ENCODE measurements at regions not wholly inside any gene's neighbourhood (a gene's known extent, or its start where the extent isn't known, plus 50 kb on each side); places are given as distances from the start of the nearest gene placed in this dataset.

GRCh38 chr15:62462268-62462667, 297.2 kb upstream of the C2CD4B start:
- Histone ChIP-seq H3K4me3 (ENCODE audit: low read depth in 1 of 2, low read length in 2 of 2) (no peak overlapping the region), H3K27ac (ENCODE audit: low read depth, low read length) (no peak overlapping the region), H3K9me3 (ENCODE audit: low read length) (no peaks in the 10 kb centered on the region), H3K27me3 (ENCODE audit: control insufficient read depth in 1 of 2, insufficient read depth in 2 of 2, low read length in 2 of 2) (no peaks in the 10 kb centered on the region), H3K36me3 (ENCODE audit: insufficient read depth, low read length) (no peaks in the 10 kb centered on the region), H3K4me1 (ENCODE audit: insufficient read depth, low read length) (peaks cover 2% of the 10 kb centered on the region), H3K9ac (ENCODE audit: low read length) (no peak overlapping the region)

- Histone ChIP-seq H3K4me3 (ENCODE audit: low read depth in 1 of 2, low read length in 2 of 2) (no peak overlapping the region), H3K4me1 (ENCODE audit: insufficient read depth, low read length) (no peaks in the 10 kb centered on the region), H3K36me3 (ENCODE audit: insufficient read depth, low read length) (no peaks in the 10 kb centered on the region), H3K27ac (ENCODE audit: low read depth, low read length) (no peak overlapping the region), H3K9ac (ENCODE audit: low read length) (no peak overlapping the region), H3K27me3 (ENCODE audit: control insufficient read depth in 1 of 2, insufficient read depth in 2 of 2, low read length in 2 of 2) (no peaks in the 10 kb centered on the region), H3K9me3 (ENCODE audit: low read length) (no peaks in the 10 kb centered on the region)
Observed at GRCh38 chr15:62462721-62463120, 297.6 kb upstream of the C2CD4B start.

DNA sequence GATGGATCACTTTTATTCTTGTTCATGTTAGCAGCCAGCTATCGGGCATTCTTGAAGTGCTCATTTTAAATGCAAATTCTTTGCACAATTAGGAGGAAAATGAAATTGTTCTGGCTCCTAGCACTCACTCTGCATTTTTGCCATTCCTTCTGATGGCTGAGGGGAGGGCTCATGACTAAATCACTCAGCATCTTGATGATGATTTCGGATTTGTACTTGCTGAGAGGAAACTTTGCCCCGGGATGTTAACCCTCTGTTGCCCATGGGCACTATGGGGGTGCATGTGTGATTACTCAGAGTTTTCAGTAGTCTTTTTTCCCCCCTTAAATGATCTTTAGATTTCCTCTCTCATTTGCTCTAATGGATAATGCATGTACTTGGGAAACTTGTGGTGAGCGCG, 299.6 kb upstream of the C2CD4B start:
- H3K4me1 ChIP-seq (ENCODE audit: insufficient read depth, low read length), result peaks cover 11% of the 10 kb centered on the region
- no peaks in the 10 kb centered on the region for H3K9me3 ChIP-seq (ENCODE audit: low read length)
- no peak overlapping the region for H3K27ac ChIP-seq (ENCODE audit: low read depth, low read length)
- H3K36me3 ChIP-seq (ENCODE audit: insufficient read depth, low read length), result no peaks in the 10 kb centered on the region
- H3K9ac ChIP-seq (ENCODE audit: low read length), result no peak overlapping the region
- no peaks in the 10 kb centered on the region for H3K27me3 ChIP-seq (ENCODE audit: control insufficient read depth in 1 of 2, insufficient read depth in 2 of 2, low read length in 2 of 2)
- H3K4me3 ChIP-seq (ENCODE audit: low read depth in 1 of 2, low read length in 2 of 2), result no peak overlapping the region

DNA sequence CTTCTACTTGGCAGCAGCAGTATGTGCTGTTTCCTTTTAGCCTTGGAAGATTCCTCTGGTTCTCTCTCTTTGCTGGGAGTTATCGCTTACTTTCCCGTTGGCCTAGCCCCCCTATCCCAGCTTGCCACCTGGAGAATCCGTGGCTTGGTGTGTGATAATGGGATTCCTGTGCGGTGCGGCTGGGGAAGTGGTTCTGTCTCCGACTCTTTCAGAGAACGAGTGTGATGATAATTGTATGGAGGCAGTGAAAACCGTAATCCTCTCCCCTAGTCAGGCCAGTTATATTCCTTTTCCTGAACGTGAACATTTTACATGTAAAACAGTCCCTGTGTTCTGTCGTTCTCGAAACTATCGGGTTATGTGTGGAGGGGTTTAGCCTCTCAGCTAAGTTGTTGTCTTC, 300.1 kb upstream of the C2CD4B start:
- H3K27me3 ChIP-seq (ENCODE audit: control insufficient read depth in 1 of 2, insufficient read depth in 2 of 2, low read length in 2 of 2), result no peaks in the 10 kb centered on the region
- no peaks in the 10 kb centered on the region for H3K9me3 ChIP-seq (ENCODE audit: low read length)
- H3K4me3 ChIP-seq (ENCODE audit: low read depth in 1 of 2, low read length in 2 of 2), result no peak overlapping the region
- no peak overlapping the region for H3K27ac ChIP-seq (ENCODE audit: low read depth, low read length)
- H3K4me1 ChIP-seq (ENCODE audit: insufficient read depth, low read length), result peaks cover 15% of the 10 kb centered on the region
- H3K36me3 ChIP-seq (ENCODE audit: insufficient read depth, low read length), result no peaks in the 10 kb centered on the region
- no peak overlapping the region for H3K9ac ChIP-seq (ENCODE audit: low read length)

DNA sequence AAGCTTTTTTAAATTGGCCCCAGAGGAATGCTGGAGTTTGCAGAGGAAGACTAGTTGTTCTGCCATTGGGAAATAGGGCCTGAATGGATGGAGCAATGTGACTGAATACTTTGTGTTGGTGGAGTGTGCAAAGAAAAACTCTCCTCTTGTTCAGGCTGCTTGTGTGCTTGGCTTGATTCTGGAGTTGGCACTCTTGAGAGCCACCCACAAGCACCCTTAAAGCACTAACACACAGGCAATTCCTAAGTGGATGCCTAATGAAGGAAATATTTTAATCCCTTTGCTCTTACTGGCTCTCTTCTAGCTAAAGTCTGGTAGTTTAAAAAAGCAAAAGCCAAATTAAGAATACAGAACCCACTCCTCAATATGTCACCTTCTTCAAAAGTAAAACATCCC, 304.4 kb upstream of the C2CD4B start:
- H3K36me3 ChIP-seq (ENCODE audit: insufficient read depth, low read length), result no peaks in the 10 kb centered on the region
- no peaks in the 10 kb centered on the region for H3K27me3 ChIP-seq (ENCODE audit: control insufficient read depth in 1 of 2, insufficient read depth in 2 of 2, low read length in 2 of 2)
- no peak overlapping the region for H3K27ac ChIP-seq (ENCODE audit: low read depth, low read length)
- no peak overlapping the region for H3K4me3 ChIP-seq (ENCODE audit: low read depth in 1 of 2, low read length in 2 of 2)
- peaks cover 28% of the 10 kb centered on the region for H3K4me1 ChIP-seq (ENCODE audit: insufficient read depth, low read length)
- no peak overlapping the region for H3K9ac ChIP-seq (ENCODE audit: low read length)
- H3K9me3 ChIP-seq (ENCODE audit: low read length), result no peaks in the 10 kb centered on the region

DNA sequence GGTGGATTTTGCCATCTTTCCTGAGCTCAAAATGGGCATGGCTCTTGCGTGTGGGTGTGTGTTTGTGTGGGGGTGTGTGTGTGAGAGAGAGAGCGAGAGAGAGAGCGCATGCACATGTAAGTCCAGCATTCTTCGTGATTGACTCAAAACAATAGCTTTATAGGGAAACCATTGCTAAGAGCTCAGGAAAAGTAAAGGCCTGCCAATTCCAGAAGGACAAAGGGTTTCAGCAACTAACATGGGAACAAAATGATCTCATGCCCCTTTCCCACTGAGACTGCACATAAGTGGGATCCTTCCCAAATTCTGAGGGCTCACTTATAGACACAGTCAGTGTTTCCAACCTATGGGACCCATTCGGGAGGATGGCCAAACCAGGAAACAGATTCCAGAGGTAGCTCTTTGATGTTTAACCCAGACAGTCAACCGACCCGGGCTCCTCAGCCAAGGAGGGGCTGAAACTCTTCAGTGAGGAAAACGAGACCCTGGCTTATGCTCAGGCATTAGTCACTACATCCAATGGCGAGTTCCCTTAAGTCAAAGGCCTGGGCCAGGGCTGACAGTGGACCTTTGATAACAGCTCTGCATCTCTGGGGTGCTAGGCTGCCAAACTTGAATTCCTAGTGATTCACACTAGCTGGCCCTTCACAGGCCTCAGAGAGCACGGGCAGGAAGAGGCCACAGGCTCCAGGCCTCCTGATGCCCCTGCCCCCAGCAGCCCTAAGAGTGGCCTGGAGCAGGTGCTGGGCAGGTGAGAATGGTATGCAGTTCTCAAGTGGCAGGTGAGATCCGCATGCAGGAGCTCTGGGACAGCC, 305.0 kb upstream of the C2CD4B start:
- no peaks in the 10 kb centered on the region for H3K27me3 ChIP-seq (ENCODE audit: control insufficient read depth in 1 of 2, insufficient read depth in 2 of 2, low read length in 2 of 2)
- no peaks in the 10 kb centered on the region for H3K36me3 ChIP-seq (ENCODE audit: insufficient read depth, low read length)
- no peak overlapping the region for H3K9ac ChIP-seq (ENCODE audit: low read length)
- H3K27ac ChIP-seq (ENCODE audit: low read depth, low read length), result no peak overlapping the region
- H3K4me3 ChIP-seq (ENCODE audit: low read depth in 1 of 2, low read length in 2 of 2), result no peak overlapping the region
- H3K9me3 ChIP-seq (ENCODE audit: low read length), result no peaks in the 10 kb centered on the region
- peaks cover 34% of the 10 kb centered on the region for H3K4me1 ChIP-seq (ENCODE audit: insufficient read depth, low read length)

- no peak overlapping the region for H3K27ac ChIP-seq (ENCODE audit: low read depth, low read length)
Observed at GRCh38 chr15:62472616-62473299, 307.7 kb upstream of the C2CD4B start.

GRCh38 chr15:62474021-62474770, 309.1 kb upstream of the C2CD4B start:
- Histone ChIP-seq H3K4me3 (ENCODE audit: low read depth in 1 of 2, low read length in 2 of 2) (no peak overlapping the region), H3K9me3 (ENCODE audit: low read length) (no peaks in the 10 kb centered on the region), H3K4me1 (ENCODE audit: insufficient read depth, low read length) (peaks cover 54% of the 10 kb centered on the region), H3K27me3 (ENCODE audit: control insufficient read depth in 1 of 2, insufficient read depth in 2 of 2, low read length in 2 of 2) (no peaks in the 10 kb centered on the region), H3K27ac (ENCODE audit: low read depth, low read length) (no peak overlapping the region), H3K9ac (ENCODE audit: low read length) (no peak overlapping the region), H3K36me3 (ENCODE audit: insufficient read depth, low read length) (no peaks in the 10 kb centered on the region)

More at GRCh38 chr15:62472616-62473299, 307.7 kb upstream of the C2CD4B start:
- Histone ChIP-seq H3K27me3 (ENCODE audit: control insufficient read depth in 1 of 2, insufficient read depth in 2 of 2, low read length in 2 of 2) (no peaks in the 10 kb centered on the region), H3K36me3 (ENCODE audit: insufficient read depth, low read length) (no peaks in the 10 kb centered on the region), H3K4me1 (ENCODE audit: insufficient read depth, low read length) (peaks cover 59% of the 10 kb centered on the region), H3K4me3 (ENCODE audit: low read depth in 1 of 2, low read length in 2 of 2) (no peak overlapping the region), H3K9me3 (ENCODE audit: low read length) (no peaks in the 10 kb centered on the region), H3K9ac (ENCODE audit: low read length) (no peak overlapping the region)

GRCh38 chr15:62474771-62475124, 309.7 kb upstream of the C2CD4B start:
- H3K9me3 ChIP-seq (ENCODE audit: low read length), result no peaks in the 10 kb centered on the region
- no peak overlapping the region for H3K27ac ChIP-seq (ENCODE audit: low read depth, low read length)
- peaks cover 48% of the 10 kb centered on the region for H3K4me1 ChIP-seq (ENCODE audit: insufficient read depth, low read length)
- H3K4me3 ChIP-seq (ENCODE audit: low read depth in 1 of 2, low read length in 2 of 2), result no peak overlapping the region
- no peaks in the 10 kb centered on the region for H3K36me3 ChIP-seq (ENCODE audit: insufficient read depth, low read length)
- no peaks in the 10 kb centered on the region for H3K27me3 ChIP-seq (ENCODE audit: control insufficient read depth in 1 of 2, insufficient read depth in 2 of 2, low read length in 2 of 2)
- no peak overlapping the region for H3K9ac ChIP-seq (ENCODE audit: low read length)

DNA sequence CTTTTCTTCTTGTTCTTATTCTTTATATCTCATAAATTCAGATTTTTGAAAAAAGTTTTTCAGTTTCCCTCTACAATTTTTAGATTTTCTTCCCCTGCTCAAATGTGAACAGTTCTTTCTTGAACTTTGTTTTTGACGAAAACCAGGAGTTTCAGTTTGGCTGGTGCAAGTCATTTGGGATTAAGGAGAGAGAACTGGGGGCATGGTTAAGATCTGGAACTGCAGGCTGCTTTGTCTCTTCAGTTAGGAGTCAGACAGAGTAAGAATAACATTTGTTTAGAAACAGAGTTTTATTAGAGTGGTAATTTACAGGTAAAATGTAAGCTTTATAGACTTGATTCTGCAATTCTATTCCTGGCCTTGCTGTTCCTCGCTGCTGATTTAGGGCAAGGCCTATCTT, 310.5 kb upstream of the C2CD4B start:
- no peaks in the 10 kb centered on the region for H3K27me3 ChIP-seq (ENCODE audit: control insufficient read depth in 1 of 2, insufficient read depth in 2 of 2, low read length in 2 of 2)
- H3K9me3 ChIP-seq (ENCODE audit: low read length), result no peaks in the 10 kb centered on the region
- H3K27ac ChIP-seq (ENCODE audit: low read depth, low read length), result peak overlapping the region; percentile 38
- peaks cover 40% of the 10 kb centered on the region for H3K4me1 ChIP-seq (ENCODE audit: insufficient read depth, low read length)
- no peak overlapping the region for H3K4me3 ChIP-seq (ENCODE audit: low read depth in 1 of 2, low read length in 2 of 2)
- H3K36me3 ChIP-seq (ENCODE audit: insufficient read depth, low read length), result no peaks in the 10 kb centered on the region
- H3K9ac ChIP-seq (ENCODE audit: low read length), result no peak overlapping the region

DNA sequence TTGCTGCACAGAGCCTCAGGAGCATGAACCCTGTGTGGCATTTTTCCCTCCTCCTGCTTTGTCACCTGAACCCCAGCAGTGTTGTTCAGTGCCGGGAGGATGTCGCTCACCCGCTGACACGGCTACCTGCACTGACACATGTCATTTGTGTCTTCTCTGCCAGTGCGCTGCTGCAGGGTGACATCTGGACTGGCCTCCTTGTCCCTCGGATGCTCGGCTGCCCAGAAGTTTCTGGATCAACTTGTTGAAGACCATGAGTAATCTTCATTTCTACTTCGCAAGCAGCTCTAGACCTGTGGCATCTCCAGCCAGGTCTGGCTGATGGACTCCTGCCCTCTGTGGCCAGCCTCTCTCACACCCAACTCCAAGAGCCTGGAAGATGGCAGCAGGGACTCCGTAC, 311.1 kb upstream of the C2CD4B start:
- peak overlapping the region in 1 of 2 donors; percentile 4 for H3K4me3 ChIP-seq (ENCODE audit: low read depth in 1 of 2, low read length in 2 of 2)
- no peak overlapping the region for H3K9ac ChIP-seq (ENCODE audit: low read length)
- H3K27ac ChIP-seq (ENCODE audit: low read depth, low read length), result peak overlapping the region; percentile 38

More for the DNA sequence above, 311.1 kb upstream of the C2CD4B start:
- Histone ChIP-seq H3K36me3 (ENCODE audit: insufficient read depth, low read length) (no peaks in the 10 kb centered on the region), H3K9me3 (ENCODE audit: low read length) (no peaks in the 10 kb centered on the region), H3K4me1 (ENCODE audit: insufficient read depth, low read length) (peaks cover 37% of the 10 kb centered on the region), H3K27me3 (ENCODE audit: control insufficient read depth in 1 of 2, insufficient read depth in 2 of 2, low read length in 2 of 2) (no peaks in the 10 kb centered on the region)
